HUDEP-2 (cell line): ENCODE measurements at regions not wholly inside any gene's neighbourhood (a gene's known extent, or its start where the extent isn't known, plus 50 kb on each side); places are given as distances from the start of the nearest gene placed in this dataset.
"Not testable (repeated sequence)": the region's sequence is repeated elsewhere in the genome, so short reads cannot be mapped to it uniquely, and the experiment has no call there.

Experiments used
- DNase-seq, 76 experiments: peaks; one replicate each; lab custom pipeline; 2025; ENCODE audit not compliant: unreplicated experiment in 76 of 76; lab: John Stamatoyannopoulos, UW

DNA sequence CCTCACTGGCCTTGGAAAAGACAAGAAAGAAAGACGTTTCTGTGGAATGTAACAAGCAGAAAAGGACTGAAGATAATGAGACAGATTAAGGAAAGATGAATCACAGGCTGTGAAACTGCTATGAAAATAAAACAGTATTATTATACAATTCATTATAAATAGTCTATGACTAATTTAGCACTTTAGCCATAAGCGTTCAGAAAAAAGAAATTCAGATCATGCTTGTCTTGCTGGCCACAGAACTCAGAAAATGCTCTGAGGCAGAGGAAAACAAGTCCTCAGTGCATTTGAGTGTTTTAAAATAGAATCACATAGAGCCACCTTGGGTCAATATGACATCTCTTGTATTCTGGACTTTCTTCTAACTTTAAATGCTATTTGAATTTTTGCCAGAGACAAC is 65.9 kb upstream of the NBPF26 start:
- DNase-seq: not testable (repeated sequence)

DNA sequence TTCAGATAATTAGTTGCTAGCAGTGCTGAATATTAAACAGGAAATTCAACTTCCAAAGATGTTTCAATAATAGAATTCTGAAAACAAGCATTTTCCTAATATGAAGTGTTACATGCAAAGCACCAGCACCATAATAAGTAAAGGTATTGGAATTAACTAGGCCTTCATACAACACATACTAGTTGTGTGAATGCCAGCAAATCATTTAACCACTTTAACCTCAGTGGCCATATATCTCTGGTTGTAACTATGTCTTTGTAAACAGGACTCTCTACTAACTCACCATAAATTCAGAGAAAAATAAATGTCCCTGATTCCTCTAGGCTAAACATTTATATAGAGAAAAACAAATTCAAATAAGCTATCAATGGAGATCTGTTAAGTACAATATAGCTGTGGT is 65.1 kb upstream of the NBPF26 start:
- not testable (repeated sequence) for DNase-seq

DNA sequence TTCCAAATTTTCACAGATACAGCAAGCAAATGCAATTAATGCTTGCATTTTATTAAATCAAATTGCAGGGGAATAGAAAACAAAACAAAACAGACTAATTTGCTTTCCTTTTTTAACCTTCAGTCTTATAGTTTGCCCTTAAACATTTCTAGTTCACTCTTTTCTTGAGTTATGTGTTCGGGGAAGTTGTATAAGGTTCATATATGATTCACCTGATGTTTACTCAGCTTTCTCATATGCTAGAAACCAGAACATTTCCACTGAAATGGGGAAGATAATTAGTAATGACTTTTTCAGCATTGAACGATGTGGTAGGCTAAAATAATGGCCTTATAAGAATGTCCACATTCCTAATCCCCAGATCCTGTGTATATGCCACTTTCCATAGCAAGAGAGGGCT is 64.6 kb upstream of the NBPF26 start:
- not testable (repeated sequence) for DNase-seq

DNA sequence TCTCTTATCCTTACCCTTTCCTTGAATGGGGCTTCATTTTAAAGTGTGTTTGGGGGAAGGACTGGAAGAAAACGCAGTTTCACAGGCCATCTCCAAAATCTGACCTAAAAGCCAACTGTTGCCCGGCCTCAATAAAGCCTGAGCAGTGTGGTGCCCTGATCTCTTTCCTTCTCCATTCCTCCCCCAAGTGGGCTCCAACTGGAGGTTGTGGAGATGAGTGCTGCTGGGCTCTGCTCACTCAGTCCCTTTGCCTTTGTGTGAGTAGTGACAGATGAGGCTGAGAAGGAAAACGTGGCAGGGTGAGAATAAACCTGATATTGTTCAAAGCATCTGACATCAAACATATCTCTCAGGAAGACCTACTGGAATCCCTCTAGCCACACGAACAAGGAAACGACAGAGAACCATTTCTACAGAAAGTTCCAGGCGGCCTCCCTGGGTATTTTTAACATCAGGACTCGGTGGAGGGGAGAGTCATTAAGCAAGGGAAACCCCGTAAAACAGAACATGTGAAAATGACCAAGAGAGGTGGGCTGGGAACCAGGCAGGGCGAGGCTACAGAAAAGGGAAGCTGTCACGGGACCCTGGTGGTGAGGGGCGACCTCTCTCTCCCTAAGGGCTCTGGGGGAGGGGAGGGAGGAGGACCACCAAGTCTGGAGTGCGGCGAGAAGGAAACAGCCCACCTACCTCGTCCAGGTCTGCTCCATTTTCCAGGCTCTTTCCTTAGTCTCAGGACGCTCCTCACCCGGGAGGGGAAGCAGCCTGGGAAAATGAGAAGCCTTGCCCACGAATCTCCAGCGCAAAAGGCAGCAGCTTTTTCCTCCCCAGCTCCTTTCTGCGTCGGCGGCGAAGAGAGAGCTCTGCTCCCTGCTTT is 59.1 kb upstream of the NBPF26 start:
- DNase-seq: not testable (repeated sequence)

DNA sequence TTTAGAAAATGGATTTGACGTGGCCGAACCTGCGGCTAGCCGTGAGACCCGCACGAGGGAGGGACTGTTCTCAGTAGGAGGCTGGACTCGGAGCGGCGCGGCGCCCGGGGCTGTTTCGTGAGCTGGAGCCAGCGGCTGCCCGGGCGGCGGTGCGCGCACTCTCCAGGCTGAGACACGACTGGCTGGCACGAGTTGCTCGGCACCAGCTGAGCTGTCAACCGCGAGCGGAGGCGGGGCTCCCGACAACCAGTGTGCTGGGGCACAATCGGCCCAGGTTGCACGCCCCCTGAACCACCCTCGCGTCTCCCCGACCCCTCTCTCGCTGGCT is 58.5 kb upstream of the NBPF26 start:
- DNase-seq: not testable (repeated sequence)

DNA sequence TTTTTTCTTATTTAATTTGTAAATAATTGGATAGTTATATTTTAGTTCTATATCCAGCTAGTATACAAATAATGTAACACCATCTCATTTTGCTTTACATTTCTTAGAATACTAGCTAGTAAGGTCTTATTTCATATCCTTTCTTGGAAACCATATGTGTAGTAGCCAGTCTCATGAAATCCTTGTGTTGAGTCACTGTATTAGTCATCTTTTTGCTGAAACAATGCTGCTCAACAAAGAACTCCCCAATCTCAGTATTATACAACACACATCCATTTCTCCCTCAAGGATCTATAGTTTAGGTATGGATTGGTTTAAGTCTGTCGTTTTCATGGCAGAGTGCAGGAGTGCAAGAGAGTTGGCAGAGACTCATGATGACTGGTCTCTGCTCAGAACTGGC is 55.6 kb upstream of the NBPF26 start:
- DNase-seq: not testable (repeated sequence)
